CD4-positive, alpha-beta T cell (primary cell): ENCODE measurements at regions not wholly inside any gene's neighbourhood (a gene's known extent, or its start where the extent isn't known, plus 50 kb on each side); places are given as distances from the start of the nearest gene placed in this dataset.

Source experiments
- ATAC-seq: fragments of 200-7000 bp; cut with Tn5 transposase; one replicate; pipeline ENCODE4 v1.10.0; 2022; ENCODE audit warnings: mild to moderate bottlenecking; ENCODE audit not compliant: poor library complexity
- CTCF ChIA-PET: fragments of 350-600 bp; sonication (Branson Sonifier 250); formaldehyde crosslinking; loops from one replicate; lab custom pipeline; 2021; ENCODE audit warnings: antibody characterized with exemption, inconsistent platforms; lab: Charles Lee
- POLR2A ChIA-PET: fragments of 350-600 bp; sonication (Branson Sonifier 250); formaldehyde crosslinking; loops from one replicate; lab custom pipeline; 2021; ENCODE audit warnings: antibody characterized with exemption, inconsistent platforms; lab: Charles Lee
- DNase-seq, 14 experiments: peaks; one replicate each; pipeline ENCODE4 v3.0.0-alpha.2; 2013 to 2020; ENCODE audit warnings: mixed read lengths in 2 of 14
- H3K27ac ChIP-seq, 2 donors: one replicate each; pipeline versions ENCODE4 v1.5.1 to v1.7.0; 2013; ENCODE audit warnings: low read length in 2 of 2, low read depth in 1 of 2, mild to moderate bottlenecking in 1 of 2
- H3K27me3 ChIP-seq, 2 experiments: 1 replicate in 1 of 2; 2 replicates in 1 of 2; pipeline versions ENCODE4 v1.6.1 to v1.7.0; 2013; ENCODE audit warnings: low read length in 2 of 2, control low read depth in 1 of 2, mild to moderate bottlenecking in 1 of 2, moderate library complexity in 1 of 2; ENCODE audit not compliant: insufficient read depth in 2 of 2, control insufficient read depth in 1 of 2
- H3K36me3 ChIP-seq: one replicate; pipeline ENCODE4 v1.6.1; 2013; ENCODE audit warnings: low read length, control low read depth; ENCODE audit not compliant: insufficient read depth
- H3K4me1 ChIP-seq: one replicate; pipeline ENCODE4 v1.6.1; 2013; ENCODE audit warnings: low read length, control low read depth; ENCODE audit not compliant: insufficient read depth
- H3K4me3 ChIP-seq: one replicate; pipeline ENCODE4 v1.5.1; 2013; ENCODE audit warnings: mild to moderate bottlenecking, low read length, moderate library complexity
- H3K9me3 ChIP-seq, 2 experiments: 1 replicate in 1 of 2; 2 replicates in 1 of 2; pipeline versions ENCODE4 v1.6.1 to v1.7.0; 2013; ENCODE audit warnings: low read length in 2 of 2, mild to moderate bottlenecking in 2 of 2, control low read depth in 1 of 2, moderate library complexity in 1 of 2; ENCODE audit not compliant: control insufficient read depth in 1 of 2, insufficient read depth in 1 of 2
- H3K27ac Mint-ChIP-seq: one replicate; pipeline ENCODE4 v1.8.0; 2020; ENCODE audit warnings: mixed read lengths
- H3K27me3 Mint-ChIP-seq: one replicate; pipeline ENCODE4 v1.8.0; 2021; ENCODE audit warnings: mixed read lengths
- H3K36me3 Mint-ChIP-seq: one replicate; pipeline ENCODE4 v1.8.0; 2021; ENCODE audit warnings: low read depth, mixed read lengths
- H3K4me1 Mint-ChIP-seq: one replicate; pipeline ENCODE4 v1.8.0; 2021; ENCODE audit warnings: low read depth, mixed read lengths
- H3K4me3 Mint-ChIP-seq: one replicate; pipeline ENCODE4 v1.8.0; 2020; ENCODE audit warnings: mild to moderate bottlenecking, mixed read lengths
- H3K9me3 Mint-ChIP-seq: one replicate; pipeline ENCODE4 v1.8.0; 2020; ENCODE audit warnings: mixed read lengths
- intact Hi-C, 2 experiments: fragments of 100-400 bp; cut with DNase I in 1 of 2; cut with micrococcal nuclease in 1 of 2; formaldehyde crosslinking; loops; one replicate each; pipeline versions ENCODE4 v1.15.1 to v1.9.0; 2023 to 2025; cut with DNase I, micrococcal nuclease
- TF ChIP-seq, protein P1 (sequence below): fragments of 200-600 bp; IDR thresholded peaks from one replicate; pipeline ENCODE4 v1.8.0; 2022; ENCODE audit warnings: antibody characterized with exemption, mild to moderate bottlenecking

DNA sequence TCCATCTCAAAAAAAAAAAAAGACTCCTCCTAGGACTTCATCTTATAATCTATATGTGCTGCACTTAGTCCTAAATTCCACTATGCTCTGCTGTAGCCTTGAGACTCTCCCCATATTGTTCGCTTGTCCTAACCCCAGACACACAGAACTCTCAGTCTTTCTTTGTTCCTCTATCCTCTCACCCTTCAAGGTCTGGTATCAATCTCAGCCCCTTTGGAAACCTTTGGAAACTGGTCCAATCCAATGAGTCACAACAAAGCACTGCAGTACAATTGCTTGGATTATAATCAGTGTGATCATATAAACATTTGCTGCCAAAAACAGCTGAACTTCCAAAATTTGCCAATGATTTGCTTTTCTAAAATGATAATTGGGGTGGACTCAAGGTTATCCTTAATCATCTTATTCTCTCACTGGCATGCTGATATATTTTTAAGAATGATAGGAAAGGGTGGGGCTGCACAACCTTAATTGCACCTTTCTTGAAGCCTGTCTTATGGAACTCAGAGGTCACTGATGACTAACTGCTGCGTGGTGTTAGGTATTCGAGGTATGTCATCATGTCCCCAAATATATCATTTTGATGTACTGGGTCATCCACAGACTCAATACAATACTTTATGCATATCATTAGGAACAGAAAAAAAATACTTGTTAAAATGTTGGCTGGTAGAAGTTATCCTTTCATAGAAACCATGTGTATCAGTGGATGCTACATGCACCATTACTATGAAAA, 756.7 kb downstream of the NR2F2 start:
- Mint-ChIP-seq H3K9me3 (peaks cover 7% of the 10 kb centered on the region), H3K4me3 (no peak overlapping the region), H3K27ac (no peak overlapping the region), H3K4me1 (no peaks in the 10 kb centered on the region), H3K27me3 (no peaks in the 10 kb centered on the region), H3K36me3 (no peaks in the 10 kb centered on the region)
- H3K36me3 ChIP-seq: no peaks in the 10 kb centered on the region
- DNase-seq (no peak), ATAC-seq (no peak)
- H3K27me3 ChIP-seq: no peaks in the 10 kb centered on the region
- ChIA-PET CTCF (no interaction called here), POLR2A (no interaction called here)
- intact Hi-C loops: no loop called here
- no peaks in the 10 kb centered on the region for H3K4me1 ChIP-seq
- H3K27ac ChIP-seq: no peak overlapping the region
- H3K9me3 ChIP-seq: peaks cover 0 to 8% of the 10 kb centered on the region in 2 experiments
- TF ChIP-seq, protein P1, sequence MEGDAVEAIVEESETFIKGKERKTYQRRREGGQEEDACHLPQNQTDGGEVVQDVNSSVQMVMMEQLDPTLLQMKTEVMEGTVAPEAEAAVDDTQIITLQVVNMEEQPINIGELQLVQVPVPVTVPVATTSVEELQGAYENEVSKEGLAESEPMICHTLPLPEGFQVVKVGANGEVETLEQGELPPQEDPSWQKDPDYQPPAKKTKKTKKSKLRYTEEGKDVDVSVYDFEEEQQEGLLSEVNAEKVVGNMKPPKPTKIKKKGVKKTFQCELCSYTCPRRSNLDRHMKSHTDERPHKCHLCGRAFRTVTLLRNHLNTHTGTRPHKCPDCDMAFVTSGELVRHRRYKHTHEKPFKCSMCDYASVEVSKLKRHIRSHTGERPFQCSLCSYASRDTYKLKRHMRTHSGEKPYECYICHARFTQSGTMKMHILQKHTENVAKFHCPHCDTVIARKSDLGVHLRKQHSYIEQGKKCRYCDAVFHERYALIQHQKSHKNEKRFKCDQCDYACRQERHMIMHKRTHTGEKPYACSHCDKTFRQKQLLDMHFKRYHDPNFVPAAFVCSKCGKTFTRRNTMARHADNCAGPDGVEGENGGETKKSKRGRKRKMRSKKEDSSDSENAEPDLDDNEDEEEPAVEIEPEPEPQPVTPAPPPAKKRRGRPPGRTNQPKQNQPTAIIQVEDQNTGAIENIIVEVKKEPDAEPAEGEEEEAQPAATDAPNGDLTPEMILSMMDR: no peak
- H3K4me3 ChIP-seq: no peak overlapping the region

DNA sequence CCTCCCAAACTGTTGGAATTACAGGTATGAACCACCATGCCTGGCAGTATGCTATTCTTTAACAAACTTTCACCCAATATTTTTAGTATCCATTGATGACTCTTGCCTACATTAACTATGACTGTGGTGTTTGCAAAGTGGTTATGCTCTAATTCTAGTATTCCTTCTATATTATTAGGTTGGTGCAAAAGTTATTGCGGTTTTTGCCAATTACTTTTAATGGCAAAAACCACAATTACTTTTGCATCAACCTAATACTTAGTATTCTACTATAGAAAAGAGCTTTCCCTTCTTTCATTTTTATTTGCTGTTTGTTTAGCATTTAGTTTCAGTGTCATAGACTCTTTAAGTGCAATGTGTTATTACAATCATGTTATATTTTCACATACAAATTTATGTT, 760.6 kb downstream of the NR2F2 start:
- Histone ChIP-seq H3K4me1 (no peaks in the 10 kb centered on the region), H3K36me3 (no peaks in the 10 kb centered on the region), H3K4me3 (no peak overlapping the region), H3K27me3 (no peaks in the 10 kb centered on the region), H3K27ac (no peak overlapping the region), H3K9me3 (peaks cover 0 to 4% of the 10 kb centered on the region in 2 experiments)
- H3K4me1 Mint-ChIP-seq: no peaks in the 10 kb centered on the region
- ChIA-PET CTCF (no interaction called here), POLR2A (no interaction called here)
- no peak overlapping the region for H3K4me3 Mint-ChIP-seq
- H3K27me3 Mint-ChIP-seq: no peaks in the 10 kb centered on the region
- no peak for ATAC-seq
- intact Hi-C loops: no loop called here
- TF ChIP-seq, protein P1: no peak
- DNase-seq: no peak
- H3K9me3 Mint-ChIP-seq: peaks cover 5% of the 10 kb centered on the region
- H3K36me3 Mint-ChIP-seq: no peaks in the 10 kb centered on the region
- H3K27ac Mint-ChIP-seq: no peak overlapping the region

DNA sequence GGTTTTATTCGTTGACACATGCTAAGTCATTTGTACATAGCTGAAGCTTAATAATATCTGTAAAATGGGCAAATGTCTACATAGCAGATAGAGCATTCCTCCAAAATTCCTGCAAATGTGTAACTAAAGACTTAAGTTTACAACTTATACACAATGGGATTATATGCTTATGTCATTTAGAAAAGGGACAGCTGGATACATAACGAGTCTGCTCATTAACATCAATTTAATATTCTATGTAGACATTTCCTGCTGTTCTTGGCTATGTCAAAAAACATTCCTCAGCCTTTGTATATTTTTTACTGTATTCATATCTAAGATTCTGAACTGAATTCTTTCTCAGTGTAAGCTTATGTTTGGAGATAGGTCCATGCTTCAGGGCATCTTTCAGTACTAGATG, 762.2 kb downstream of the NR2F2 start:
- Histone ChIP-seq H3K4me3 (no peak overlapping the region), H3K36me3 (no peaks in the 10 kb centered on the region), H3K9me3 (no peaks in the 10 kb centered on the region), H3K27ac (no peak overlapping the region), H3K27me3 (no peaks in the 10 kb centered on the region), H3K4me1 (no peaks in the 10 kb centered on the region)
- DNase-seq (no peak), ATAC-seq (no peak)
- no peaks in the 10 kb centered on the region for H3K4me1 Mint-ChIP-seq
- no peak overlapping the region for H3K4me3 Mint-ChIP-seq
- CTCF ChIA-PET: interaction anchor here (0.9 kb wide), 1 partner anchor 150 kb away, joined by 3 read pairs; no protein-coding TSS in a partner anchor
- intact Hi-C loops: no loop called here
- no peaks in the 10 kb centered on the region for H3K36me3 Mint-ChIP-seq
- H3K9me3 Mint-ChIP-seq: peaks cover 5% of the 10 kb centered on the region
- no peaks in the 10 kb centered on the region for H3K27me3 Mint-ChIP-seq
- TF ChIP-seq, protein P1: no peak
- no peak overlapping the region for H3K27ac Mint-ChIP-seq
- POLR2A ChIA-PET: no interaction called here
